ENCODE measurements at regions not wholly inside any gene's neighbourhood (a gene's known extent, or its start where the extent isn't known, plus 50 kb on each side); places are given as distances from the start of the nearest gene placed in this dataset.

GRCh38 chr22:49530671-49531367, 296.9 kb downstream of the BRD1 start:
- TF ChIP-seq CTCF (IDR thresholded peaks at IDR 0.05) (no peak), POLR2A (IDR thresholded peaks at IDR 0.05) (no peak)

Measured in adrenal gland (tissue), 5 donors.